RWPE2 (cell line): ENCODE measurements at regions not wholly inside any gene's neighbourhood (a gene's known extent, or its start where the extent isn't known, plus 50 kb on each side); places are given as distances from the start of the nearest gene placed in this dataset.
A peak's percentile ranks its signal among the peaks of the same experiment; 100 is the strongest.

Source experiments
- ATAC-seq: fragments of 200-7000 bp; cut with Tn5 transposase; 3 replicates; pipeline ENCODE4 v1.9.1; 2021; ENCODE audit warnings: low read depth
- DNase-seq: peaks from one replicate; pipeline ENCODE4 v3.0.0-alpha.2; 2020; ENCODE audit warnings: low spot score
- H3K27ac ChIP-seq: fragments of 450-650 bp; 2 replicates; pipeline ENCODE4 v1.5.1; 2017; ENCODE audit warnings: mild to moderate bottlenecking; ENCODE audit not compliant: poor library complexity, severe bottlenecking
- H3K27me3 ChIP-seq: fragments of 250-450 bp; sonication (Bioruptor Pico); 2 replicates; pipeline ENCODE4 v1.5.1; 2021; ENCODE audit warnings: mild to moderate bottlenecking, moderate library complexity; ENCODE audit not compliant: insufficient read depth, poor library complexity, severe bottlenecking
- H3K36me3 ChIP-seq: fragments of 250-450 bp; sonication (Bioruptor Pico); 2 replicates; pipeline ENCODE4 v1.5.1; 2020; ENCODE audit warnings: low read depth, mild to moderate bottlenecking, moderate library complexity
- H3K4me1 ChIP-seq: fragments of 250-450 bp; sonication (Bioruptor Pico); 2 replicates; pipeline ENCODE4 v1.5.1; 2021; ENCODE audit warnings: mild to moderate bottlenecking, moderate library complexity; ENCODE audit not compliant: insufficient read depth, poor library complexity, severe bottlenecking
- H3K4me3 ChIP-seq: fragments of 250-450 bp; sonication (Bioruptor Pico); 2 replicates; pipeline ENCODE4 v1.5.1; 2021; ENCODE audit warnings: mild to moderate bottlenecking, moderate library complexity; ENCODE audit not compliant: severe bottlenecking
- H3K9me3 ChIP-seq: fragments of 250-450 bp; sonication (Bioruptor Pico); 2 replicates; pipeline ENCODE4 v1.5.1; 2021; ENCODE audit warnings: mild to moderate bottlenecking, moderate library complexity; ENCODE audit not compliant: severe bottlenecking
- TF ChIP-seq, protein P1 (sequence below): fragments of 450-650 bp; IDR thresholded peaks from one replicate; pipeline ENCODE4 v1.5.1; 2017; ENCODE audit warnings: mild to moderate bottlenecking, moderate library complexity; ENCODE audit not compliant: poor library complexity, severe bottlenecking

DNA sequence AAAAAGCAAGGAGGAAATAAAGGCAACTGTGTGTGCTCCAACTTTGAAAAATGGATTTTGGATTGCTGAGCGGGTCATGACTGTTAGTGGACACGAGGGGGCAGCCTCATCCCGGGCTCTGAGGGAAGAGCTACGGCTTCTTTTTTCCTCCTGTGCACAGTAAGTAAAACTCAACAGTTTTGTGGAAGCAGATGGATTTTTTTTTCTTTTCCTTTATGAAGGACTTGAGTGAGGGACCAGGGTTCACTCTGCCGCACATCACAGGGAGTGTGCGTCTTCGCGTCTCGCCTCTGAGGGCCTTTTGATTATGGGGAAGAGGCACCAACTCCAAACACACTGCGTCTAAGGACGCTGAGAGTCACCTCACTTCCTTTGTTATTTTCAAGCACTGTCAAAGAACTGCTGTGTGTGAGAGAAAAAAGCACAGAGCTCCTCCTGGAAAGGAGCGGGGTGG lies 80.3 kb upstream of the GOT2 start:
- H3K27me3 ChIP-seq = no peaks in the 10 kb centered on the region

DNA sequence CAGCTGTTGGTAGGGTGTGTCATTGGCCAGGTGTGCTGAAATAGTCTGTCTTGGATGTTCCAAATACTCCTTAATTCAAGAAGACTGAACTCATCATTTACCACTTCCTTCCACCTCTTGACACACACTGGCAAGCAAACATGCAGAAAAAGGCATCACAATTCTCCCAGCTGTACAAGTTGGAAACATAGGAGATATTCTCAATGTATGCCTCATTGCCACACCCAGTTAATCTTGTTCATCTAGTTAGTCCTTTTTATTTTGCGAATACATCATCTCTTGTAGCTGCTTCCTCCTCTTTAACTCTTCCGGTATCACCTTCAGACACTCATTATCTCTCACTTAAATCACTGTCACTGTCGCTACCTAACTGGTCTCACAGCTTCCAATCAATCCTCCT lies 75.1 kb upstream of the GOT2 start:
- TF ChIP-seq, protein P1, sequence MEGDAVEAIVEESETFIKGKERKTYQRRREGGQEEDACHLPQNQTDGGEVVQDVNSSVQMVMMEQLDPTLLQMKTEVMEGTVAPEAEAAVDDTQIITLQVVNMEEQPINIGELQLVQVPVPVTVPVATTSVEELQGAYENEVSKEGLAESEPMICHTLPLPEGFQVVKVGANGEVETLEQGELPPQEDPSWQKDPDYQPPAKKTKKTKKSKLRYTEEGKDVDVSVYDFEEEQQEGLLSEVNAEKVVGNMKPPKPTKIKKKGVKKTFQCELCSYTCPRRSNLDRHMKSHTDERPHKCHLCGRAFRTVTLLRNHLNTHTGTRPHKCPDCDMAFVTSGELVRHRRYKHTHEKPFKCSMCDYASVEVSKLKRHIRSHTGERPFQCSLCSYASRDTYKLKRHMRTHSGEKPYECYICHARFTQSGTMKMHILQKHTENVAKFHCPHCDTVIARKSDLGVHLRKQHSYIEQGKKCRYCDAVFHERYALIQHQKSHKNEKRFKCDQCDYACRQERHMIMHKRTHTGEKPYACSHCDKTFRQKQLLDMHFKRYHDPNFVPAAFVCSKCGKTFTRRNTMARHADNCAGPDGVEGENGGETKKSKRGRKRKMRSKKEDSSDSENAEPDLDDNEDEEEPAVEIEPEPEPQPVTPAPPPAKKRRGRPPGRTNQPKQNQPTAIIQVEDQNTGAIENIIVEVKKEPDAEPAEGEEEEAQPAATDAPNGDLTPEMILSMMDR = no peak
- ATAC-seq (no peak), DNase-seq (no peak)
- Histone ChIP-seq H3K27ac (no peak overlapping the region), H3K4me1 (no peaks in the 10 kb centered on the region), H3K9me3 (no peaks in the 10 kb centered on the region), H3K36me3 (no peaks in the 10 kb centered on the region), H3K4me3 (no peak overlapping the region), H3K27me3 (no peaks in the 10 kb centered on the region)

More for the DNA sequence above, 80.3 kb upstream of the GOT2 start:
- H3K4me1 ChIP-seq = no peaks in the 10 kb centered on the region
- no peaks in the 10 kb centered on the region for H3K9me3 ChIP-seq
- peak; percentile 68 for ATAC-seq
- no peak for DNase-seq
- no peak overlapping the region for H3K27ac ChIP-seq
- TF ChIP-seq, protein P1 = peak; percentile 96
- H3K4me3 ChIP-seq = peak overlapping the region; percentile 6
- H3K36me3 ChIP-seq = no peaks in the 10 kb centered on the region

DNA sequence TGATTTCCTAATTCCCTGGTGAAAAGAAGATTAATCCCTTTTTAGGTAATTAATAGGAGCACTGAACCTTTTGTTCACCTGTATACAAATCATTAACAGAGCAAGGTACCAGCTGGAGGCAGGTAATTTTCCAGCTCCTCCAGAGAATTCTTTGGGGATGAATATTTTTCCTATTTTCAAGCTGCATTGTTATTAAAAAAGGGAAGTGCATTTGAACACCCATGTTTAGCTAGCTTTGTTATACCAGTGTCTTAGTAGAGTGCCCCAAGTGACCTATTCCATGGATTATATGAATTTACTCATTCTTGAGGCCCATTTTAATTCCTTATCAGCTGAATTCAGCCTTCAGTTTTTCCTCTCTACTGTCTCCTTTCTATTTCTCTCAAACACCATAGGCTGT lies 73.2 kb upstream of the GOT2 start:
- no peak for ATAC-seq
- TF ChIP-seq, protein P1 = no peak
- H3K27me3 ChIP-seq = no peaks in the 10 kb centered on the region

DNA sequence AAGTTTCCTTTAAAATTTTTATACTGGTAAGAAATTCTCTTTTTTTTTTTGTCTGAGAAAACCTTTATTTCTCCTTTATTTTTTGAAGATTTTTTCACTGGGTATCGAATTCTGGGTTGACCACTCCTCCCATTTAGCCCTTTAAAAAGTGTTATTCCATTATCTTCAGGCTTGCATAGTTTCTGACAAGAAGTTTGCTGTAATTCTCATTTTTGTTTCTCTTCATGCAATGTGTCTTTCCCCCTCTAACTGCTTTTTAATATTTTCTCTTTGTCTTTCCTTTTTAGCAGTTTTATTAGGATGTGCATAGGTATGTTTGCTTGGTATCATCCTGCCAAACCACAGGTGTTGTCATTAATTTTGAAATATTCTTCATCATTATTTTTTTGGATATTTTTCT lies 67.7 kb upstream of the GOT2 start:
- H3K4me3 ChIP-seq = no peak overlapping the region
- TF ChIP-seq, protein P1 = no peak
- peaks cover 5% of the 10 kb centered on the region for H3K27me3 ChIP-seq
- no peak overlapping the region for H3K27ac ChIP-seq
- H3K9me3 ChIP-seq = peaks cover 5% of the 10 kb centered on the region
- no peaks in the 10 kb centered on the region for H3K4me1 ChIP-seq
- ATAC-seq (no peak), DNase-seq (no peak)
- no peaks in the 10 kb centered on the region for H3K36me3 ChIP-seq

More for the DNA sequence above, 73.2 kb upstream of the GOT2 start:
- H3K36me3 ChIP-seq = no peaks in the 10 kb centered on the region
- H3K9me3 ChIP-seq = peaks cover 5% of the 10 kb centered on the region
- H3K27ac ChIP-seq = no peak overlapping the region
- H3K4me3 ChIP-seq = no peak overlapping the region
- no peaks in the 10 kb centered on the region for H3K4me1 ChIP-seq
- DNase-seq = no peak

DNA sequence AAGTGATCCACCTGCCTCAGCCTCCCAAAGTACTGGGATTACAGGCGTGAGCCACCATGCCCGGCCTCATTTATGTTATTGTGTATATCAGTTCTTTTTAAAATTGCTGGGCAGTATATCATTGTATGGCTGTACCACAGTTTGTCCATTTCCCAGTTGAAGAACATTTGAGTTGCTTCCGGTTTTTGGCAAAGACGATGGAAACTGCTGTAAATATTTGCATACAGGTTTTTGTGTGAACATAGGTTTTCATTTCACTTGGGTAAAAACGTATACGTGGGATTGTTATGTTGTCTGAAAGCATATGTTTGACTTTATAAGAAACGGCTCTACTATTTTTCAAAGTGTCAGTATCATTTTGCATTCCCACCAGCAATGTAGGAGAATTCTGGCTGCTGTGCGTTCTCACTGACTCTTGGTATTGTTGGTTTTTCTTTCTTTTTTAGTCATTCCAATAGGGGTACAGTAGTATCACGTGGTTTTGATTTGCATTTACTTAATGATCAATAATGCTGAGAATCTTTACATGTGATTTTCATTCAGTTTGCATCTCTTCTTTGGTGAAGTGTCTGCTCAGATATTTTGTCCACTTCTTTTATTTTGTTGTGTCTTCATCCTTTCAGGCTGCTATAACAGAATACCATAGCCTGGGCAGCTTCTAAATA lies 63.2 kb upstream of the GOT2 start:
- Histone ChIP-seq H3K4me1 (no peaks in the 10 kb centered on the region), H3K27ac (no peak overlapping the region), H3K36me3 (no peaks in the 10 kb centered on the region), H3K4me3 (no peak overlapping the region), H3K27me3 (peaks cover 13% of the 10 kb centered on the region), H3K9me3 (peaks cover under 1% of the 10 kb centered on the region)
- ATAC-seq (no peak), DNase-seq (no peak)
- TF ChIP-seq, protein P1 = no peak
